Endothelial cell (in vitro differentiated cells): ENCODE measurements at regions not wholly inside any gene's neighbourhood (a gene's known extent, or its start where the extent isn't known, plus 50 kb on each side); places are given as distances from the start of the nearest gene placed in this dataset.
"Not testable (repeated sequence)": the region's sequence is repeated elsewhere in the genome, so short reads cannot be mapped to it uniquely, and the experiment has no call there.

Experiments used
- DNase-seq: peaks from one replicate; pipeline ENCODE4 v3.0.0; 2021; ENCODE audit warnings: low spot score
- H3K27ac Mint-ChIP-seq: one replicate; pipeline ENCODE4 v1.8.0; 2021; ENCODE audit warnings: mixed read lengths, inconsistent platforms; ENCODE audit not compliant: unreplicated experiment
- H3K27me3 Mint-ChIP-seq: one replicate; pipeline ENCODE4 v1.8.0; 2021; ENCODE audit warnings: mild to moderate bottlenecking, moderate library complexity, mixed read lengths, inconsistent platforms; ENCODE audit not compliant: unreplicated experiment
- H3K36me3 Mint-ChIP-seq: one replicate; pipeline ENCODE4 v1.8.0; 2021; ENCODE audit warnings: mild to moderate bottlenecking, low read depth, mixed read lengths, inconsistent platforms; ENCODE audit not compliant: unreplicated experiment
- H3K4me1 Mint-ChIP-seq: one replicate; pipeline ENCODE4 v1.8.0; 2021; ENCODE audit warnings: mild to moderate bottlenecking, mixed read lengths, inconsistent platforms; ENCODE audit not compliant: unreplicated experiment
- H3K4me3 Mint-ChIP-seq: one replicate; pipeline ENCODE4 v1.8.0; 2021; ENCODE audit warnings: mild to moderate bottlenecking, mixed read lengths, inconsistent platforms; ENCODE audit not compliant: unreplicated experiment
- H3K9me3 Mint-ChIP-seq: one replicate; pipeline ENCODE4 v1.8.0; 2021; ENCODE audit warnings: mixed read lengths, inconsistent platforms; ENCODE audit not compliant: unreplicated experiment
- CTCF ChIP-seq: fragments of 200-600 bp; sonication (generic); IDR thresholded peaks from one replicate; pipeline ENCODE4 v1.5.0; 2021; ENCODE audit warnings: antibody characterized with exemption; ENCODE audit not compliant: unreplicated experiment

- Mint-ChIP-seq H3K4me3 (no peak overlapping the region), H3K36me3 (no peaks in the 10 kb centered on the region), H3K9me3 (no peaks in the 10 kb centered on the region), H3K27ac (no peak overlapping the region), H3K27me3 (no peaks in the 10 kb centered on the region), H3K4me1 (no peaks in the 10 kb centered on the region)
- DNase-seq = no peak
- TF ChIP-seq CTCF = no peak
Observed at GRCh38 chr17:53227111-53227510, 595.6 kb upstream of the KIF2B start.

- Mint-ChIP-seq H3K9me3 (no peaks in the 10 kb centered on the region), H3K36me3 (no peaks in the 10 kb centered on the region), H3K27me3 (no peaks in the 10 kb centered on the region), H3K4me1 (no peaks in the 10 kb centered on the region), H3K4me3 (no peak overlapping the region), H3K27ac (no peak overlapping the region)
- no peak for DNase-seq
- no peak for TF ChIP-seq CTCF
Observed at GRCh38 chr17:53219821-53220220, 602.9 kb upstream of the KIF2B start.

GRCh38 chr17:53218723-53219122 is 604.0 kb upstream of the KIF2B start:
- H3K27me3 Mint-ChIP-seq = no peaks in the 10 kb centered on the region
- H3K4me1 Mint-ChIP-seq = no peaks in the 10 kb centered on the region
- H3K4me3 Mint-ChIP-seq = no peak overlapping the region
- no peak for TF ChIP-seq CTCF
- no peaks in the 10 kb centered on the region for H3K9me3 Mint-ChIP-seq
- H3K36me3 Mint-ChIP-seq = no peaks in the 10 kb centered on the region
- no peak for DNase-seq
- no peak overlapping the region for H3K27ac Mint-ChIP-seq

- Mint-ChIP-seq H3K27ac (no peak overlapping the region), H3K4me3 (no peak overlapping the region), H3K36me3 (no peaks in the 10 kb centered on the region), H3K4me1 (no peaks in the 10 kb centered on the region), H3K27me3 (no peaks in the 10 kb centered on the region), H3K9me3 (no peaks in the 10 kb centered on the region)
- DNase-seq = no peak
- TF ChIP-seq CTCF = no peak
Observed at GRCh38 chr17:53217311-53217710, 605.4 kb upstream of the KIF2B start.

- H3K4me3 Mint-ChIP-seq = not testable (repeated sequence)
Observed at GRCh38 chr17:53208935-53209334, 613.8 kb upstream of the KIF2B start.

GRCh38 chr17:53193044-53193443 is 629.7 kb upstream of the KIF2B start:
- Mint-ChIP-seq H3K36me3 (no peaks in the 10 kb centered on the region), H3K9me3 (no peaks in the 10 kb centered on the region), H3K27ac (no peak overlapping the region), H3K4me3 (no peak overlapping the region), H3K27me3 (no peaks in the 10 kb centered on the region), H3K4me1 (peaks cover 13% of the 10 kb centered on the region)
- no peak for TF ChIP-seq CTCF
- no peak for DNase-seq

More at GRCh38 chr17:53208935-53209334, 613.8 kb upstream of the KIF2B start:
- not testable (repeated sequence) for H3K4me1 Mint-ChIP-seq, H3K27me3 Mint-ChIP-seq, H3K27ac Mint-ChIP-seq, DNase-seq, H3K36me3 Mint-ChIP-seq, H3K9me3 Mint-ChIP-seq
